Islet of Langerhans (tissue), 1 donor: ENCODE measurements at regions not wholly inside any gene's neighbourhood (a gene's known extent, or its start where the extent isn't known, plus 50 kb on each side); places are given as distances from the start of the nearest gene placed in this dataset.
"Not testable (repeated sequence)": the region's sequence is repeated elsewhere in the genome, so short reads cannot be mapped to it uniquely, and the experiment has no call there.

ENCODE experiments used
- FAIRE-seq: peaks from one replicate; lab custom pipeline; 2011; peaks lifted over from hg19 to GRCh38; lab: Jason Lieb, UNC

GRCh38 chrX:106220177-106220576 lies 52.1 kb downstream of the PWWP3B start:
- no peak for FAIRE-seq

GRCh38 chrX:106243376-106243775 lies 75.3 kb downstream of the PWWP3B start:
- FAIRE-seq: no peak

- FAIRE-seq: no peak
These were observed 78.4 kb downstream of the PWWP3B start for GRCh38 chrX:106246511-106246910.

GRCh38 chrX:106247162-106247561 lies 79.1 kb downstream of the PWWP3B start:
- FAIRE-seq: no peak

GRCh38 chrX:106249706-106250379 lies 81.7 kb downstream of the PWWP3B start:
- FAIRE-seq: no peak

GRCh38 chrX:106263817-106264216 lies 95.7 kb downstream of the PWWP3B start:
- no peak for FAIRE-seq

GRCh38 chrX:106273947-106274587 lies 106.0 kb downstream of the PWWP3B start:
- FAIRE-seq: not testable (repeated sequence)

GRCh38 chrX:106275172-106275571 lies 107.1 kb downstream of the PWWP3B start:
- FAIRE-seq: not testable (repeated sequence)

- FAIRE-seq: no peak
These were observed 110.8 kb downstream of the PWWP3B start for GRCh38 chrX:106278951-106279350.

GRCh38 chrX:106281383-106281782 lies 113.3 kb downstream of the PWWP3B start:
- no peak for FAIRE-seq

- FAIRE-seq: no peak
These were observed 115.7 kb downstream of the PWWP3B start for GRCh38 chrX:106283841-106284240.

GRCh38 chrX:106284431-106285025 lies 116.4 kb downstream of the PWWP3B start:
- no peak for FAIRE-seq

- no peak for FAIRE-seq
These were observed 118.0 kb downstream of the PWWP3B start for GRCh38 chrX:106286053-106286650.

- FAIRE-seq: not testable (repeated sequence)
These were observed 122.7 kb downstream of the PWWP3B start for GRCh38 chrX:106290778-106291177.

GRCh38 chrX:106291779-106292390 lies 123.8 kb downstream of the PWWP3B start:
- FAIRE-seq: not testable (repeated sequence)

- FAIRE-seq: no peak
These were observed 132.1 kb downstream of the PWWP3B start for GRCh38 chrX:106300239-106300638.

GRCh38 chrX:106300656-106301055 lies 132.6 kb downstream of the PWWP3B start:
- no peak for FAIRE-seq

GRCh38 chrX:106302304-106302703 lies 134.2 kb downstream of the PWWP3B start:
- peak; percentile 56 for FAIRE-seq

- no peak for FAIRE-seq
These were observed 138.4 kb downstream of the PWWP3B start for GRCh38 chrX:106306391-106306947.

- no peak for FAIRE-seq
These were observed 155.3 kb downstream of the PWWP3B start for GRCh38 chrX:106323357-106323756.

GRCh38 chrX:106331606-106332005 lies 163.5 kb downstream of the PWWP3B start:
- no peak for FAIRE-seq

- no peak for FAIRE-seq
These were observed 173.7 kb downstream of the PWWP3B start for GRCh38 chrX:106341823-106342222.
